ENCODE measurements at regions not wholly inside any gene's neighbourhood (a gene's known extent, or its start where the extent isn't known, plus 50 kb on each side); places are given as distances from the start of the nearest gene placed in this dataset.
A peak's percentile ranks its signal among the peaks of the same experiment; 100 is the strongest.

DNA sequence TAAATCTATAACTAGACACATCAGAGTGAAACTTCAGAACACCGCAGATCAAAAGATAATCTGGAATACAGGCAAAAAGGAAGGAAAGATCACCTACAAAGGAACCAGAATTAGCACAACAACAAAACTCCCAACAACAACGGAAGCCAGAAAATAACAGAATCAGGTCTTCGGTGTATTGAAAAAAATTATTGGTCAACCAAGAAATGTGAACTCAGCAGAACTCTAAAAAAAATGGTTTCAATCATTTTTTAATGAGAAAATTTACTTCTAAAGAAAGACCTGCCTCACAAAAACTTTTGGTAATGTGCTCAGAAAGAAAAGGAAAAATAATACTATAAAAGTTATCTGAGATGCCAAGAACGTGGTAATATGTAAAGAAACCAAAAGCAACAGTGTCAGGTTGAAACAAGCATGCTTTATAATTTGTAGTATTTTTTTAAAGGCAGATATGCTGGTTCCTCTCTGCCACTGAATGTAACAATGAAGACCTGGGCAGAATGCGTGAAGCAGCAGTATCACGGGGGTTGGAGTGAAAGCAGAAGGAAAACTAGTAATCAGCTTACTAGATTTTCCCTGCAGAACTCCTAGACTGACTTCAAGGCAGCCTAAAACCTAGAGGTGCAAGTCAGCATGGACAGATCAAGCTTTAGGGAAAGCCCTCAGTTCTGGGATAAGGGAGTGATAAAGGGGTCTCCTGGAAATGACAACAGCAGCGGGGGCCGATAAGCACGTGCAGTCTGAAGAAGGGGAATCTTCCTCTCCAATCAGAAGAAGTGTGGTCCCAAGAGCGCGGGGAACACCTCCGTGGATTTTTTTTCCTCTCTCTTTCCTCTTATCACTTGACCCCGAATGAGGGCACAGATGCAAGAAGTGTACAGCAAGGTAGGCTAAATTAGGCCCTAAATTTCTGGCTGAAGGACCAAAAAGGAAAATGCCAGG is 80.9 kb upstream of the TEKT1 start:
- no peak for DNase-seq (ENCODE audit: low read depth in 2 of 2)
- no peak overlapping the region for H3K4me3 ChIP-seq (replicated peaks in 1 of 2; ENCODE audit: low read depth in 2 of 2, low read length in 2 of 2)
- TF ChIP-seq, protein P1, sequence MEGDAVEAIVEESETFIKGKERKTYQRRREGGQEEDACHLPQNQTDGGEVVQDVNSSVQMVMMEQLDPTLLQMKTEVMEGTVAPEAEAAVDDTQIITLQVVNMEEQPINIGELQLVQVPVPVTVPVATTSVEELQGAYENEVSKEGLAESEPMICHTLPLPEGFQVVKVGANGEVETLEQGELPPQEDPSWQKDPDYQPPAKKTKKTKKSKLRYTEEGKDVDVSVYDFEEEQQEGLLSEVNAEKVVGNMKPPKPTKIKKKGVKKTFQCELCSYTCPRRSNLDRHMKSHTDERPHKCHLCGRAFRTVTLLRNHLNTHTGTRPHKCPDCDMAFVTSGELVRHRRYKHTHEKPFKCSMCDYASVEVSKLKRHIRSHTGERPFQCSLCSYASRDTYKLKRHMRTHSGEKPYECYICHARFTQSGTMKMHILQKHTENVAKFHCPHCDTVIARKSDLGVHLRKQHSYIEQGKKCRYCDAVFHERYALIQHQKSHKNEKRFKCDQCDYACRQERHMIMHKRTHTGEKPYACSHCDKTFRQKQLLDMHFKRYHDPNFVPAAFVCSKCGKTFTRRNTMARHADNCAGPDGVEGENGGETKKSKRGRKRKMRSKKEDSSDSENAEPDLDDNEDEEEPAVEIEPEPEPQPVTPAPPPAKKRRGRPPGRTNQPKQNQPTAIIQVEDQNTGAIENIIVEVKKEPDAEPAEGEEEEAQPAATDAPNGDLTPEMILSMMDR (IDR thresholded peaks at IDR 0.05; ENCODE audit: low read depth, low read length), result no peak

GRCh38 chr17:6913608-6914443 is 82.0 kb upstream of the ALOX12 start:
- TF ChIP-seq, protein P1 (IDR thresholded peaks at IDR 0.05; ENCODE audit: low read depth, low read length), result peak; percentile 84
- peak; percentile 67 to 72 for DNase-seq (ENCODE audit: low read depth in 2 of 2)
- H3K4me3 ChIP-seq (replicated peaks in 1 of 2; ENCODE audit: low read depth in 2 of 2, low read length in 2 of 2), result peak overlapping the region in 1 of 2 donors; percentile 28

- no peak overlapping the region for H3K4me3 ChIP-seq (replicated peaks in 1 of 2; ENCODE audit: low read depth in 2 of 2, low read length in 2 of 2)
- TF ChIP-seq, protein P1 (IDR thresholded peaks at IDR 0.05; ENCODE audit: low read depth, low read length), result no peak
- peak in 1 of 2 donors; percentile 62 for DNase-seq (ENCODE audit: low read depth in 2 of 2)
Measured at GRCh38 chr17:6914711-6915110, 81.1 kb upstream of the ALOX12 start.

- no peak overlapping the region for H3K4me3 ChIP-seq (replicated peaks in 1 of 2; ENCODE audit: low read depth in 2 of 2, low read length in 2 of 2)
- no peak for DNase-seq (ENCODE audit: low read depth in 2 of 2)
- TF ChIP-seq, protein P1 (IDR thresholded peaks at IDR 0.05; ENCODE audit: low read depth, low read length), result no peak
Measured at GRCh38 chr17:6915620-6916019, 80.2 kb upstream of the ALOX12 start.

DNA sequence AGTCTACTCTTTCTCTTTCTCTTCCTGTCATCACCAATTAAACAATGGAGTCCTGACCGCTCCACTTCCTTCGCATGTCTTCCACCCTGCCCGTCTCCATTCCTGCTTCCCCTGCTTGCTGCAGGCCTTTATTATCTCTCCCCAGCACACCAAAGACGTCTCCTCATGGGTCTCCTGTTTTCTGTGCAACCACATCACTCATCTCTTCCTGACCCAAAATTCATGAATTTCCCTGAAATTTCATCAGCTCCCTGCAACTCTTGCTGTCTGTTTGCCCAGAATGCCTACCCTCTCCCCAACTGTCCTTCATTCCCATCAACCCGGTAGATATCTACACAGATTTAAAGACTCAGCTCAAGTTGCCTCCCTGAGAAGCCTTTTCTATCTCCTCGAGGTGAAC is 76.7 kb upstream of the ALOX12 start:
- TF ChIP-seq, protein P1 (IDR thresholded peaks at IDR 0.05; ENCODE audit: low read depth, low read length), result no peak
- DNase-seq (ENCODE audit: low read depth in 2 of 2), result no peak
- H3K4me3 ChIP-seq (replicated peaks in 1 of 2; ENCODE audit: low read depth in 2 of 2, low read length in 2 of 2), result no peak overlapping the region

DNA sequence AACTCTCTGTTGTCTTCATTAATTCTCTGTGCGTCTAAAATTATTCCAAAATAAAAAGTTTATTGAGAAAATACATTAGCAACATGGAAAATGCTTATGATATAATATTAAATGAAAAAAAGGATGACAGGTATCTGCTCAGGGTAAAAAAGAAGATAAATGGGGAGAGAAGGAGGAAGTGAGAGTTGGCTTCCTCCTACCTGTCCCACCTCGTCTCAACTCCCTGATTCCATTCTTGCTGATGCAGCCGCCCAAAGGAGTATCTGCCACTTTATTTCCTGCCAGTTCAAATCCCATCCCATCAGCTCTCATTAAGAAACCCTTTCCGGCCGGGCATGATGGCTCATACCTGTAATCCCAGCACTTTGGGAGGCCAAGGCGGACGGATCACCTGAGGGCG is 72.5 kb upstream of the ALOX12 start:
- TF ChIP-seq, protein P1 (IDR thresholded peaks at IDR 0.05; ENCODE audit: low read depth, low read length), result no peak
- no peak for DNase-seq (ENCODE audit: low read depth in 2 of 2)
- H3K4me3 ChIP-seq (replicated peaks in 1 of 2; ENCODE audit: low read depth in 2 of 2, low read length in 2 of 2), result no peak overlapping the region

All from cardiac fibroblast (primary cell).